Gastrocnemius medialis (tissue), 4 donors: ENCODE measurements at regions not wholly inside any gene's neighbourhood (a gene's known extent, or its start where the extent isn't known, plus 50 kb on each side); places are given as distances from the start of the nearest gene placed in this dataset.

ENCODE experiments used
- CTCF ChIP-seq, 5 experiments: fragments of 450-650 bp in 3 of 5; fragments of 200-600 bp in 2 of 5; sonication (generic) in 2 of 5; IDR thresholded peaks in 4 of 5; conservative IDR thresholded peaks in 1 of 5; 1 replicate in 4 of 5; 2 replicates in 1 of 5; pipeline ENCODE4 v1.5.1; 2016 to 2019; ENCODE audit warnings: antibody characterized with exemption in 5 of 5, mild to moderate bottlenecking in 3 of 5, moderate library complexity in 3 of 5
- POLR2A ChIP-seq, 2 donors: fragments of 450-650 bp; IDR thresholded peaks; one replicate each; pipeline ENCODE4 v1.6.1; 2017; ENCODE audit warnings: antibody characterized with exemption in 2 of 2, mild to moderate bottlenecking in 2 of 2, moderate library complexity in 2 of 2

- no peak for TF ChIP-seq CTCF (IDR thresholded peaks at IDR 0.05 in 4 of 5, conservative IDR thresholded peaks at IDR 0.05 in 1 of 5)
- TF ChIP-seq POLR2A (IDR thresholded peaks at IDR 0.05) = no peak
Measured at GRCh38 chr18:24990671-24991134, 361.3 kb downstream of the ZNF521 start.
